GM23338 (cell line): ENCODE measurements at regions not wholly inside any gene's neighbourhood (a gene's known extent, or its start where the extent isn't known, plus 50 kb on each side); places are given as distances from the start of the nearest gene placed in this dataset.
A peak's percentile ranks its signal among the peaks of the same experiment; 100 is the strongest.

Experiments
- ATAC-seq: fragments of 200-7000 bp; cut with Tn5 transposase; 3 replicates; pipeline ENCODE4 v1.9.1; 2020
- DNase-seq: peaks from one replicate; pipeline ENCODE4 v3.0.0-alpha.2; 2015; ENCODE audit warnings: low spot score
- H2AFZ ChIP-seq: fragments of 200-600 bp; sonication (generic); 2 replicates; pipeline ENCODE4 v1.8.0; 2016; ENCODE audit warnings: antibody characterized with exemption, mild to moderate bottlenecking, moderate library complexity
- H3F3A ChIP-seq: fragments of 200-600 bp; sonication (generic); replicated peaks from 2 replicates; pipeline ENCODE4 v1.8.0; 2017; ENCODE audit warnings: antibody characterized with exemption, mixed run types, low read depth
- H3K27ac ChIP-seq: fragments of 200-600 bp; sonication (generic); 2 replicates; pipeline ENCODE4 v1.6.1; 2016; ENCODE audit warnings: low read depth
- H3K27me3 ChIP-seq: fragments of 200-600 bp; sonication (generic); 2 replicates; pipeline ENCODE4 v1.8.0; 2016; ENCODE audit warnings: mild to moderate bottlenecking, mixed run types, moderate library complexity; ENCODE audit not compliant: insufficient read depth
- H3K36me3 ChIP-seq: fragments of 200-600 bp; sonication (generic); 2 replicates; pipeline ENCODE4 v1.8.0; 2016; ENCODE audit warnings: mild to moderate bottlenecking; ENCODE audit not compliant: insufficient read depth
- H3K4me1 ChIP-seq: fragments of 200-600 bp; sonication (generic); 2 replicates; pipeline ENCODE4 v1.8.0; 2016; ENCODE audit warnings: mild to moderate bottlenecking, moderate library complexity; ENCODE audit not compliant: insufficient read depth
- H3K4me2 ChIP-seq: fragments of 200-600 bp; sonication (generic); 2 replicates; pipeline ENCODE4 v1.7.1; 2017; ENCODE audit warnings: mixed run types
- H3K4me3 ChIP-seq: fragments of 200-600 bp; sonication (generic); 2 replicates; pipeline ENCODE4 v1.6.1; 2016; ENCODE audit warnings: mixed run types
- H3K79me2 ChIP-seq: fragments of 200-600 bp; sonication (generic); replicated peaks from 2 replicates; pipeline ENCODE4 v1.8.0; 2017; ENCODE audit warnings: mild to moderate bottlenecking; ENCODE audit not compliant: insufficient read depth
- H3K9me2 ChIP-seq: fragments of 200-600 bp; sonication (generic); 2 replicates; pipeline ENCODE4 v1.8.0; 2017; ENCODE audit not compliant: insufficient read depth
- H4K20me1 ChIP-seq: fragments of 200-600 bp; sonication (generic); replicated peaks from 2 replicates; pipeline ENCODE4 v1.8.0; 2017; ENCODE audit warnings: mild to moderate bottlenecking; ENCODE audit not compliant: insufficient read depth
- H3K27ac Mint-ChIP-seq: 2 replicates; pipeline ENCODE4 v1.8.0; 2020; ENCODE audit warnings: inconsistent platforms, mild to moderate bottlenecking, moderate library complexity, mixed read lengths
- H3K27me3 Mint-ChIP-seq: 3 replicates; pipeline ENCODE4 v1.8.0; 2022; ENCODE audit warnings: low read depth, mild to moderate bottlenecking, moderate library complexity, mixed read lengths, inconsistent platforms; ENCODE audit not compliant: insufficient read depth, poor library complexity
- H3K36me3 Mint-ChIP-seq: 3 replicates; pipeline ENCODE4 v1.8.0; 2021; ENCODE audit warnings: low read depth, mild to moderate bottlenecking, inconsistent platforms, moderate library complexity, mixed read lengths
- H3K4me1 Mint-ChIP-seq: 3 replicates; pipeline ENCODE4 v1.8.0; 2020; ENCODE audit warnings: mild to moderate bottlenecking, inconsistent platforms, mixed read lengths
- H3K4me3 Mint-ChIP-seq: 3 replicates; pipeline ENCODE4 v1.8.0; 2021; ENCODE audit warnings: moderate library complexity, mild to moderate bottlenecking, inconsistent platforms, mixed read lengths
- H3K9me3 Mint-ChIP-seq: 3 replicates; pipeline ENCODE4 v1.8.0; 2020; ENCODE audit warnings: moderate library complexity, mild to moderate bottlenecking, inconsistent platforms, mixed read lengths
- ETS1 ChIP-seq: IDR thresholded peaks from 2 replicates; pipeline ENCODE4 v1.6.1; 2016; ENCODE audit warnings: antibody characterized with exemption
- EZH2 ChIP-seq: fragments of 200-600 bp; sonication (generic); IDR thresholded peaks from one replicate; pipeline ENCODE4 v1.8.0; 2017; ENCODE audit warnings: antibody characterized with exemption, mild to moderate bottlenecking, low read depth; ENCODE audit not compliant: unreplicated experiment
- EZH2phosphoT487 ChIP-seq: fragments of 200-600 bp; sonication (generic); IDR thresholded peaks from one replicate; pipeline ENCODE4 v1.8.1; 2018; ENCODE audit warnings: antibody characterized with exemption; ENCODE audit not compliant: unreplicated experiment
- JUNB ChIP-seq: IDR thresholded peaks from one replicate; pipeline ENCODE4 v1.6.1; 2016; ENCODE audit warnings: antibody characterized with exemption; ENCODE audit not compliant: unreplicated experiment
- NANOG ChIP-seq: IDR thresholded peaks from 2 replicates; pipeline ENCODE4 v1.6.1; 2016; ENCODE audit warnings: antibody characterized with exemption, borderline replicate concordance
- POLR2AphosphoS5 ChIP-seq: IDR thresholded peaks from 2 replicates; pipeline ENCODE4 v1.6.1; 2016; ENCODE audit warnings: antibody characterized with exemption, low read depth
- REST ChIP-seq: IDR thresholded peaks from one replicate; pipeline ENCODE4 v1.6.1; 2018; ENCODE audit warnings: antibody characterized with exemption; ENCODE audit not compliant: unreplicated experiment
- STAT1 ChIP-seq: IDR thresholded peaks from one replicate; pipeline ENCODE4 v1.6.1; 2016; ENCODE audit warnings: antibody characterized with exemption; ENCODE audit not compliant: unreplicated experiment
- ZNF114 ChIP-seq: fragments of 250-450 bp; sonication (Bioruptor Pico); IDR thresholded peaks from 2 replicates; pipeline ENCODE4 v1.5.0; 2020; ENCODE audit warnings: mild to moderate bottlenecking, moderate library complexity
- ZNF331 ChIP-seq: fragments of 250-450 bp; sonication (Bioruptor Pico); IDR thresholded peaks from 2 replicates; pipeline ENCODE4 v1.5.0; 2020; ENCODE audit warnings: low read depth, mild to moderate bottlenecking, moderate library complexity
- ZNF462 ChIP-seq: fragments of 250-450 bp; sonication (Bioruptor Pico); IDR thresholded peaks from 2 replicates; pipeline ENCODE4 v1.5.0; 2020; ENCODE audit warnings: mild to moderate bottlenecking, moderate library complexity
- TF ChIP-seq, protein P1 (sequence below), 2 experiments: fragments of 200-600 bp in 1 of 2; sonication (generic) in 1 of 2; conservative IDR thresholded peaks; 2 replicates each; pipeline versions ENCODE4 v1.5.1 to v1.6.1; 2016 to 2017; ENCODE audit warnings: antibody characterized with exemption in 2 of 2, low read depth in 2 of 2, mild to moderate bottlenecking in 2 of 2, moderate library complexity in 1 of 2

DNA sequence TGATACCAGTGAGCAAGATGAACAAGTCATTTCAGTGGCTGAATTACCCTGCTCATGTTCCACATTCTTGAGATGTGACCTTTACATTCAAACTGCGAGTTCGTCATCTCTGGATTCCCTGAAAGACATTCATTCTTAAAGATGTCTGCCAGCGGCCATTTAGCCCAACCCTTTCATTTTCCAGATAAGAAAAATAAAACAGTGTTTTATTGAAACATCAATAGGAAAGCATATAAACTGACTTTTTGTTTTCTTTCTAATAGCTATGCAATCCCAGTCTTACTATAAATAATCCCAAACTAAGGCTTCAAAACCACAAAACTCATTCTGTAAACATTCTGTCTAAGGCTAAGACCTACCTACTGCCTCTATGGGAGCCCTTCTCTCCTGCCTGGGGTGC is 134.0 kb downstream of the SAMD5 start (continued):
- no peak for TF ChIP-seq POLR2AphosphoS5
- TF ChIP-seq EZH2phosphoT487, result no peak
- no peak for TF ChIP-seq JUNB
- TF ChIP-seq ETS1, result no peak
- TF ChIP-seq NANOG, result no peak

DNA sequence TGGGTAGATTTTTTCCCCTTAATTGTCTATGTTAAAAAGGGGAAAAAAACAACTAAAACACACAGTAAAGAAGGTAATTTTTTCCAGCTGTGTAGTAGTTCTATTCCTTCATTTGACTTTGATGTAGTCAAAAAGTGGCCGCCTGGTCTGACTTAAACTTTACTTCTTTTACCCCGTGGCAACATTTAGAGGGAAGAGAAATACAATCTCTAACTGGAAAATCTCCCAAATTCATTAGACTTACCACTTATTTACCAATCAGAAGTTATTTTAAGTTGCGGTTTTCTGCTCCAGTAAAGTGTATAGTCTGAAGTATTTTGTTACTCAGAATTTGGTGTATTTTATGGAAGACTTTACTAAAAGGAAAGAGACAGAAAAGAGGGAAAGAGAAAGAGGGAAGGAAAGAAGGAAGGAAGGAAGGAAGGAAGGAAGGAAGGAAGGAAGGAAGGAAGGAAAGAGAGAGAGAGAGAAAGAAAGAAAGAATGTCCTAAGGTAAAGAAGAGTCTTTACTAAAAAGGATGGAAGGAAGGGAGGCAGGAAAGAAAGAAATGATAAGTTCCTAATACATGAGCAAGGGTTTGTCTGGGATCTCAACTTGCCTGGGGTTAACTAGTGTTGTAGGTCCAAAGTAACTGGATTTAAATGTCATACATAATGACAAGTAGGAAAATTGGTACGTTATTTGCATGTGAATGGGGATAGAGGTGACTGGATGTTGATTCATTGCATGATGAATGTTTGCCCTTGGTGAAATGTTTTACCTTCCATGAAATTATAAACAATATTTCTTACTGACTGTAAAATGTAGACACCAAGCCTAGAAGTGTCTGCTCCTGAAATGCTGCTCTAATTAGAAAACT is 135.1 kb downstream of the SAMD5 start:
- Mint-ChIP-seq H3K4me1 (peaks cover 7% of the 10 kb centered on the region; the same call in 2 of the 3 replicates), H3K36me3 (no peaks in the 10 kb centered on the region), H3K4me3 (no peak overlapping the region), H3K27me3 (no peaks in the 10 kb centered on the region), H3K27ac (peak overlapping the region; percentile 53; the same call in 1 of the 2 replicates), H3K9me3 (no peaks in the 10 kb centered on the region)
- Histone ChIP-seq H3K4me3 (no peak overlapping the region), H3F3A (no peaks in the 10 kb centered on the region), H3K79me2 (no peaks in the 10 kb centered on the region), H3K36me3 (no peaks in the 10 kb centered on the region), H3K27ac (no peak overlapping the region), H2AFZ (no peak overlapping the region), H3K4me1 (no peaks in the 10 kb centered on the region), H3K9me2 (no peaks in the 10 kb centered on the region), H4K20me1 (no peaks in the 10 kb centered on the region), H3K4me2 (no peak overlapping the region), H3K27me3 (no peaks in the 10 kb centered on the region)
- DNase-seq (no peak), ATAC-seq (no peak)
- TF ChIP-seq ZNF114 (CRISPR knock-in tag) (no peak), ZNF462 (CRISPR knock-in tag) (no peak), EZH2 (no peak), ZNF331 (CRISPR knock-in tag) (no peak), EZH2phosphoT487 (no peak), POLR2AphosphoS5 (no peak), REST (no peak), STAT1 (no peak), NANOG (no peak), JUNB (no peak)
- TF ChIP-seq, protein P1, sequence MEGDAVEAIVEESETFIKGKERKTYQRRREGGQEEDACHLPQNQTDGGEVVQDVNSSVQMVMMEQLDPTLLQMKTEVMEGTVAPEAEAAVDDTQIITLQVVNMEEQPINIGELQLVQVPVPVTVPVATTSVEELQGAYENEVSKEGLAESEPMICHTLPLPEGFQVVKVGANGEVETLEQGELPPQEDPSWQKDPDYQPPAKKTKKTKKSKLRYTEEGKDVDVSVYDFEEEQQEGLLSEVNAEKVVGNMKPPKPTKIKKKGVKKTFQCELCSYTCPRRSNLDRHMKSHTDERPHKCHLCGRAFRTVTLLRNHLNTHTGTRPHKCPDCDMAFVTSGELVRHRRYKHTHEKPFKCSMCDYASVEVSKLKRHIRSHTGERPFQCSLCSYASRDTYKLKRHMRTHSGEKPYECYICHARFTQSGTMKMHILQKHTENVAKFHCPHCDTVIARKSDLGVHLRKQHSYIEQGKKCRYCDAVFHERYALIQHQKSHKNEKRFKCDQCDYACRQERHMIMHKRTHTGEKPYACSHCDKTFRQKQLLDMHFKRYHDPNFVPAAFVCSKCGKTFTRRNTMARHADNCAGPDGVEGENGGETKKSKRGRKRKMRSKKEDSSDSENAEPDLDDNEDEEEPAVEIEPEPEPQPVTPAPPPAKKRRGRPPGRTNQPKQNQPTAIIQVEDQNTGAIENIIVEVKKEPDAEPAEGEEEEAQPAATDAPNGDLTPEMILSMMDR (conservative IDR thresholded peaks at IDR 0.05; ENCODE audit: low read depth in 2 of 2), result no peak
